Esophagus muscularis mucosa (tissue), 4 donors: ENCODE measurements at regions not wholly inside any gene's neighbourhood (a gene's known extent, or its start where the extent isn't known, plus 50 kb on each side); places are given as distances from the start of the nearest gene placed in this dataset.

Experiments used
- DNase-seq: peaks from one replicate; pipeline ENCODE4 v3.0.0-alpha.2; 2017; ENCODE audit errors: extremely low spot score
- H3K27ac ChIP-seq, 4 donors: fragments of 200-600 bp; sonication (generic); replicated peaks in 1 of 4; 1 replicate in 3 of 4; 2 replicates in 1 of 4; pipeline ENCODE4 v1.5.1; 2016 to 2019; ENCODE audit warnings: mild to moderate bottlenecking in 1 of 4
- H3K27me3 ChIP-seq, 4 donors: fragments of 200-600 bp; sonication (generic); one replicate each; pipeline versions ENCODE4 v1.5.1 to v1.6.0; 2016 to 2019
- H3K36me3 ChIP-seq, 4 donors: fragments of 200-600 bp; sonication (generic); one replicate each; pipeline ENCODE4 v1.5.1; 2016 to 2019
- H3K4me1 ChIP-seq, 4 donors: fragments of 200-600 bp; sonication (generic); one replicate each; pipeline ENCODE4 v1.5.1; 2016 to 2019
- H3K4me3 ChIP-seq, 4 donors: fragments of 200-600 bp; sonication (generic); 1 replicate in 2 of 4; 2 replicates in 2 of 4; pipeline ENCODE4 v1.5.1; 2016 to 2019; ENCODE audit warnings: mild to moderate bottlenecking in 4 of 4, moderate library complexity in 1 of 4
- H3K9me3 ChIP-seq, 4 donors: fragments of 200-600 bp; sonication (generic); 1 replicate in 3 of 4; 2 replicates in 1 of 4; pipeline ENCODE4 v1.5.1; 2016 to 2019
- EP300 ChIP-seq: sonication (generic); formaldehyde crosslinking; IDR thresholded peaks from one replicate; pipeline ENCODE4 v1.6.1; 2017; ENCODE audit warnings: antibody characterized with exemption
- POLR2A ChIP-seq: fragments of 450-650 bp; IDR thresholded peaks from one replicate; pipeline ENCODE4 v1.6.1; 2017; ENCODE audit warnings: antibody characterized with exemption, moderate library complexity, mild to moderate bottlenecking, low read depth
- POLR2AphosphoS5 ChIP-seq, 2 donors: sonication (generic); formaldehyde crosslinking; IDR thresholded peaks; one replicate each; pipeline ENCODE4 v1.6.1; 2017; ENCODE audit warnings: antibody characterized with exemption in 2 of 2
- WGBS: methylation state at CpG from one replicate; pipeline ENCODE4 v1.1.5; 2018; 5-methylcytosine and 5-hydroxymethylcytosine counted together
- intact Hi-C: fragments of 100-400 bp; cut with DNase I; formaldehyde crosslinking; loops from one replicate; pipeline ENCODE4 v1.15.1; 2023
- TF ChIP-seq, protein P1 (sequence below), 3 experiments: fragments of 200-600 bp in 2 of 3; fragments of 450-650 bp in 1 of 3; sonication (generic) in 2 of 3; IDR thresholded peaks; one replicate each; pipeline ENCODE4 v1.5.1; 2017 to 2019; ENCODE audit warnings: antibody characterized with exemption in 3 of 3, mild to moderate bottlenecking in 2 of 3, moderate library complexity in 1 of 3

DNA sequence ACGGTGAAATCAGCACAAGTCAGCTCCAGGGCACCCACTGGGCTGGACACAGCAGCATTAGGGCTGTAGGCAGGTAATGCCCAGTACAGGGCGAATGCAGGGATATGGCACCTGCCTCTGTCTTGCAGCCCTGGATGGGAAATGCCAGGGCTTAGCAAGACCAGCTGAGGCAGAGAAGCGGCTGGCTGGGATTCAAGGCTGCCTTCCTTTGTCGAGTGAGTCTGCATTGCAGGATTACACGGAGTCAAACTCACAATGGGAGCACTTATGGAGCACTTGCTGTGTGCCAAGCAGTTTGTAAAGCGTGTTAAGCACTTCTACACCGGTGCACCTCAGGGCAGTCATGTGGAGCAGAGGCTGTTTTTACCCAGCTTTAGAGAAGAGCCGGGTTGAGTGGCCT, 87.3 kb upstream of the HDAC4 start:
- H3K9me3 ChIP-seq, result no peaks in the 10 kb centered on the region
- H3K27ac ChIP-seq, result no peak overlapping the region
- no peak overlapping the region for H3K4me3 ChIP-seq
- no peak for TF ChIP-seq EP300
- no peak for TF ChIP-seq POLR2A
- TF ChIP-seq, protein P1, sequence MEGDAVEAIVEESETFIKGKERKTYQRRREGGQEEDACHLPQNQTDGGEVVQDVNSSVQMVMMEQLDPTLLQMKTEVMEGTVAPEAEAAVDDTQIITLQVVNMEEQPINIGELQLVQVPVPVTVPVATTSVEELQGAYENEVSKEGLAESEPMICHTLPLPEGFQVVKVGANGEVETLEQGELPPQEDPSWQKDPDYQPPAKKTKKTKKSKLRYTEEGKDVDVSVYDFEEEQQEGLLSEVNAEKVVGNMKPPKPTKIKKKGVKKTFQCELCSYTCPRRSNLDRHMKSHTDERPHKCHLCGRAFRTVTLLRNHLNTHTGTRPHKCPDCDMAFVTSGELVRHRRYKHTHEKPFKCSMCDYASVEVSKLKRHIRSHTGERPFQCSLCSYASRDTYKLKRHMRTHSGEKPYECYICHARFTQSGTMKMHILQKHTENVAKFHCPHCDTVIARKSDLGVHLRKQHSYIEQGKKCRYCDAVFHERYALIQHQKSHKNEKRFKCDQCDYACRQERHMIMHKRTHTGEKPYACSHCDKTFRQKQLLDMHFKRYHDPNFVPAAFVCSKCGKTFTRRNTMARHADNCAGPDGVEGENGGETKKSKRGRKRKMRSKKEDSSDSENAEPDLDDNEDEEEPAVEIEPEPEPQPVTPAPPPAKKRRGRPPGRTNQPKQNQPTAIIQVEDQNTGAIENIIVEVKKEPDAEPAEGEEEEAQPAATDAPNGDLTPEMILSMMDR (IDR thresholded peaks at IDR 0.05), result no peak
- no peak for TF ChIP-seq POLR2AphosphoS5 (IDR thresholded peaks at IDR 0.05)
- DNase-seq, result no peak
- intact Hi-C loops, result no loop called here
- peaks cover 0 to 13% (median 0%) of the 10 kb centered on the region in 4 donors for H3K27me3 ChIP-seq
- WGBS, result 78% methylated on average over 5 of the region's 8 CpGs
- H3K4me1 ChIP-seq, result no peaks in the 10 kb centered on the region
- no peaks in the 10 kb centered on the region for H3K36me3 ChIP-seq

DNA sequence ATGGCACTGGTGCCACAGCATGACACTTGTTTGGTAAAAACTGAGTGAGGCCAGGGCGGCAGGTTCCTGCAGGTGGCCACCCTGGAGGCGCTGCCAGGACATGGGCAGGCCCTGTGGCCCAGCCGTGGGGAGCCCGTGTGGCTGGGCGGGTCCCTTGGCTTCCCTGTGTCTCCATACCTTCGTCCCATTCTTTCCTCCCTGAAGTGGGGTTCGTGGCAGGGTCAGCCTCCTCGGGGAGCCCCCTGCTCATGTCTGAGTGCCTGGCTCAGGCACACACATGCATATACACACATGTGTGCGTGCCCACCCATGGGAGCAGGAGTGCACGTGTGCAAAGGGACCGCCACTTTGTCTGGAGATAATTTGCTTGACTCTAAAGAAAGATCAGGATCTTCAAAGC, 86.5 kb upstream of the HDAC4 start:
- Histone ChIP-seq H3K9me3 (no peaks in the 10 kb centered on the region), H3K4me3 (no peak overlapping the region), H3K4me1 (no peaks in the 10 kb centered on the region), H3K27ac (no peak overlapping the region), H3K27me3 (peaks cover 0 to 16% (median 0%) of the 10 kb centered on the region in 4 donors), H3K36me3 (no peaks in the 10 kb centered on the region)
- no peak for DNase-seq
- TF ChIP-seq EP300, result no peak
- TF ChIP-seq, protein P1 (IDR thresholded peaks at IDR 0.05), result no peak
- TF ChIP-seq POLR2A, result no peak
- TF ChIP-seq POLR2AphosphoS5 (IDR thresholded peaks at IDR 0.05), result no peak
- WGBS, result 87% methylated on average over 7 of the region's 11 CpGs
- intact Hi-C loops, result no loop called here

DNA sequence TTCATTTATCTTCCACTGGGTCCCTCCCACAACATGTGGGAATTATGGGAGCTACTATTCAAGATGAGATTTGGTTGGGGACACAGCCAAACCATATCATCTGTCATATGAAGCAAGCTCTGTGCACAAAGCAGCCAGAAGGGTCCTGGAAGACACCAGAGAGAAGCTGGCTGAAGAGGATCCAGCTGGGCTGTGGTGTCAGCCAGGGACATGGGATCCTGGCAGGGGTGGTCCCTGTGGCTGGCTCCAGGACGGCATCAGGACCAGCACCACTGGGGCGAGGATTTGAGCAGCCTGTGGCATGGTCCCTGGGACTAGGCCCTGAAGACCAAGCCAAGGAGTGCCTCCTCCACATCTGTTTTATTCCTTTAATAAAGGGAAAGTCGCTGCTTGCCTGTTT, 84.8 kb upstream of the HDAC4 start:
- intact Hi-C loops, result no loop called here
- DNase-seq, result no peak
- 79% methylated on average over 3 of the region's 3 CpGs for WGBS
- Histone ChIP-seq H3K36me3 (no peaks in the 10 kb centered on the region), H3K27me3 (peaks cover 0 to 8% (median 0%) of the 10 kb centered on the region in 4 donors), H3K9me3 (no peaks in the 10 kb centered on the region), H3K4me3 (no peak overlapping the region), H3K4me1 (no peaks in the 10 kb centered on the region), H3K27ac (no peak overlapping the region)
- no peak for TF ChIP-seq EP300
- no peak for TF ChIP-seq POLR2A
- no peak for TF ChIP-seq POLR2AphosphoS5 (IDR thresholded peaks at IDR 0.05)
- TF ChIP-seq, protein P1 (IDR thresholded peaks at IDR 0.05), result no peak

DNA sequence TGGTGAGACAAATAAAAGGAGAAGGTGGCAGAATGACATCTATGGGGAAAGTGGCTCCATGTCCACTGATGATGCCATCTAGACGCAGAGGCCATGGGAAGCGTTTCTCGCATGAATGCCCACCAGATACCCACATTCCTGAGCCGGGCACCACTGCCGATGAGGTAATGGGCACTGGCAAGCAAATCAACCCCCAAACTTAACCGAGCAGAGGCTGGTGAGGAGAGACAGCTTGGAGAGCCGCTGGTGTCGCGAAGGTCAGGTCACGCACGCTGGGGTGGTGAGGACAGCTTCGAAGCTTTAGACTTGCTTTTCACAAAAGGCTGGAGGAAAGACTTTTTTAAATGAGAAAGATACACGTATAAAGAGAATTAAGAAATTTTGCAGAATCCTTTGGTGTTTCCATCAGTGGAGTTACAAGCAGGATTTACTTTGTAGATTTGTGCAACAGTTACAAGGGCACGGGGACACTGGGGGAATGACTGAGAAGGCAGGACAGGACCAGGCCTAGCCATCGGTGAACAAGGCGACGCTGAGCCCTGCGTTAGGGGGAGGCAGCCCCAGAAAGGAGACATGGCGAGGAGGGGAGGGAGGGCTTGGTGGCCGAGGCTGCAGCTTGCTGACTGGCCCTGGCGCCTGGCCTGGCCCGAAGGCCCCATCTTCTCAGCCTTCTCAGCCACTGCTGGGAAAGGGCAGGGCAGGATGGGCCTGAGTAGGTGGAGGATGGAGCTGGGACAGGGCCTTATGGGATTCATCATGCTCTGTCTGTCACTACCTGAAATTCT, 83.9 kb upstream of the HDAC4 start:
- no peaks in the 10 kb centered on the region for H3K4me1 ChIP-seq
- no peak for TF ChIP-seq POLR2A
- TF ChIP-seq, protein P1 (IDR thresholded peaks at IDR 0.05), result no peak
- TF ChIP-seq EP300, result no peak
- TF ChIP-seq POLR2AphosphoS5 (IDR thresholded peaks at IDR 0.05), result no peak
- no peak overlapping the region for H3K4me3 ChIP-seq
- no peak overlapping the region for H3K27ac ChIP-seq
- peaks cover 0 to 8% (median 0%) of the 10 kb centered on the region in 4 donors for H3K27me3 ChIP-seq
- DNase-seq, result no peak
- intact Hi-C loops, result no loop called here
- no peaks in the 10 kb centered on the region for H3K36me3 ChIP-seq
- 95% methylated on average over 22 of the region's 22 CpGs for WGBS
- H3K9me3 ChIP-seq, result no peaks in the 10 kb centered on the region
